Neural cell (in vitro differentiated cells): ENCODE measurements at regions not wholly inside any gene's neighbourhood (a gene's known extent, or its start where the extent isn't known, plus 50 kb on each side); places are given as distances from the start of the nearest gene placed in this dataset.

ENCODE experiments used
- H2AFZ ChIP-seq: fragments of 200-600, 300-800 bp; sonication (generic), shearing (Covaris generic); 2 replicates; pipeline ENCODE4 v1.6.0; 2014; ENCODE audit warnings: low read depth, mild to moderate bottlenecking, antibody characterized with exemption, low read length, moderate library complexity
- H3F3A ChIP-seq: fragments of 200-600 bp; shearing (Covaris generic); 2 replicates; pipeline ENCODE4 v1.6.1; 2016; ENCODE audit warnings: mild to moderate bottlenecking, moderate library complexity, mixed read lengths, antibody characterized with exemption, low read length; ENCODE audit not compliant: insufficient read depth, poor library complexity, severe bottlenecking
- H3K27ac ChIP-seq: fragments of 200-600, 300-800 bp; sonication (generic), shearing (Covaris generic); 2 replicates; pipeline ENCODE4 v1.5.1; 2014; ENCODE audit warnings: mild to moderate bottlenecking, low read length, moderate library complexity
- H3K27me3 ChIP-seq: fragments of 300-800, 200-600 bp; sonication (generic), shearing (Covaris generic); 2 replicates; pipeline ENCODE4 v1.6.0; 2014; ENCODE audit warnings: mild to moderate bottlenecking, low read depth, low read length, moderate library complexity; ENCODE audit not compliant: insufficient read depth
- H3K36me3 ChIP-seq: fragments of 300-800, 200-600 bp; sonication (generic), shearing (Covaris generic); 2 replicates; pipeline ENCODE4 v1.5.1; 2014; ENCODE audit warnings: mild to moderate bottlenecking, antibody characterized with exemption, low read length, moderate library complexity; ENCODE audit not compliant: insufficient read depth
- H3K4me2 ChIP-seq: fragments of 300-800, 200-600 bp; sonication (generic), shearing (Covaris generic); 2 replicates; pipeline ENCODE4 v1.6.0; 2014; ENCODE audit warnings: mild to moderate bottlenecking, low read length
- H3K4me3 ChIP-seq: fragments of 300-800, 200-600 bp; sonication (generic), shearing (Covaris generic); 2 replicates; pipeline ENCODE4 v1.5.1; 2014; ENCODE audit warnings: mild to moderate bottlenecking, low read length, moderate library complexity
- H3K79me2 ChIP-seq: fragments of 200-600 bp; shearing (Covaris generic); replicated peaks from 2 replicates; pipeline ENCODE4 v1.6.0; 2014; ENCODE audit warnings: mild to moderate bottlenecking, low read length, moderate library complexity; ENCODE audit not compliant: insufficient read depth
- H3K9ac ChIP-seq: fragments of 300-800, 200-600 bp; sonication (generic), shearing (Covaris generic); 2 replicates; pipeline ENCODE4 v1.6.1; 2016; ENCODE audit warnings: mild to moderate bottlenecking, low read length, mixed read lengths
- H3K9me2 ChIP-seq: fragments of 200-600 bp; shearing (Covaris generic); 2 replicates; pipeline ENCODE4 v1.6.1; 2016; ENCODE audit warnings: mild to moderate bottlenecking, low read length, mixed read lengths; ENCODE audit not compliant: insufficient read depth
- H3K9me3 ChIP-seq: fragments of 200-600, 300-800 bp; sonication (generic), shearing (Covaris generic); 2 replicates; pipeline ENCODE4 v1.6.1; 2016; ENCODE audit warnings: mild to moderate bottlenecking, mixed run types, low read length, moderate library complexity, mixed read lengths
- H4K20me1 ChIP-seq: fragments of 200-600 bp; shearing (Covaris generic); 2 replicates; pipeline ENCODE4 v1.6.1; 2016; ENCODE audit warnings: mild to moderate bottlenecking, mixed run types; ENCODE audit not compliant: insufficient read depth
- CTCF ChIP-seq: fragments of 450-650 bp; IDR thresholded peaks from 2 replicates; pipeline ENCODE4 v1.5.1; 2014; ENCODE audit warnings: antibody characterized with exemption, mild to moderate bottlenecking, moderate library complexity; ENCODE audit not compliant: poor library complexity, severe bottlenecking
- EP300 ChIP-seq: fragments of 450-650 bp; conservative IDR thresholded peaks from 2 replicates; pipeline ENCODE4 v1.6.1; 2014; ENCODE audit warnings: antibody characterized with exemption, mild to moderate bottlenecking, moderate library complexity; ENCODE audit not compliant: poor library complexity, severe bottlenecking
- EZH2 ChIP-seq: fragments of 200-600, 300-800 bp; shearing (Covaris generic), sonication (generic); IDR thresholded peaks from 2 replicates; pipeline ENCODE4 v1.6.1; 2014; ENCODE audit warnings: antibody characterized with exemption, low read length, borderline replicate concordance, mild to moderate bottlenecking; ENCODE audit not compliant: insufficient read depth, poor library complexity, severe bottlenecking
- MXI1 ChIP-seq: fragments of 450-650 bp; conservative IDR thresholded peaks from 2 replicates; pipeline ENCODE4 v1.6.1; 2014; ENCODE audit warnings: antibody characterized with exemption, mild to moderate bottlenecking; ENCODE audit not compliant: poor library complexity, severe bottlenecking
- POLR2AphosphoS5 ChIP-seq: IDR thresholded peaks from 2 replicates; pipeline ENCODE4 v1.6.1; 2012
- RAD21 ChIP-seq: fragments of 450-650 bp; conservative IDR thresholded peaks from 2 replicates; pipeline ENCODE4 v1.6.1; 2014; ENCODE audit warnings: antibody characterized with exemption, mild to moderate bottlenecking, moderate library complexity
- REST ChIP-seq: IDR thresholded peaks from 2 replicates; pipeline ENCODE4 v1.6.1; 2012; ENCODE audit warnings: borderline replicate concordance
- SMC3 ChIP-seq: fragments of 450-650 bp; conservative IDR thresholded peaks from 2 replicates; pipeline ENCODE4 v1.6.1; 2014; ENCODE audit warnings: antibody characterized with exemption, mild to moderate bottlenecking, moderate library complexity; ENCODE audit not compliant: poor library complexity
- TAF1 ChIP-seq: IDR thresholded peaks from 2 replicates; pipeline ENCODE4 v1.6.1; 2012; ENCODE audit warnings: low read depth

DNA sequence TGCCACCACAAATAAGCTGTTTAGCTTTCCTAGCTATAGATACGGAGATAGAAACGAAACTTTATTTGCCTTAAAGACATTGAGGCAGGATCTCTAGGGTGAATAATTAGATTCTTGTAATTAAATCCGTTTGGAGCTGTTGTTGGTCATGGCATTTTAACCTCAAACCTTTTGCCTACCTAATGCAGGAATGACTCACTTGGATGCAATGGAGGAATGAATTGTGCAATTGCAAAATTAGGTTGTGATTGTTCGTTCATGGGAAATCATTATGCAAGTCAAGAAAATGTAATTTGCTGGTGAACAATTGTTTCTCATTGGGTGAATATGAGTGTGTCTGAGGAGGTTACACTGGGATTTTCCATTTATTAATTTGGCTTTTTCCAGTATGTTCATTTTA lies 703.5 kb downstream of the GATA3 start:
- TF ChIP-seq EZH2 (no peak), POLR2AphosphoS5 (no peak), SMC3 (no peak), REST (no peak), MXI1 (no peak), TAF1 (no peak), RAD21 (no peak), CTCF (no peak), EP300 (no peak)
- H2AFZ ChIP-seq, result no peak overlapping the region
- H3K4me2 ChIP-seq, result no peak overlapping the region
- H3K9ac ChIP-seq, result no peak overlapping the region
- H3K9me2 ChIP-seq, result no peaks in the 10 kb centered on the region
- H3F3A ChIP-seq, result no peaks in the 10 kb centered on the region
- H3K79me2 ChIP-seq, result no peaks in the 10 kb centered on the region
- H4K20me1 ChIP-seq, result no peaks in the 10 kb centered on the region
- no peaks in the 10 kb centered on the region for H3K27me3 ChIP-seq
- no peak overlapping the region for H3K27ac ChIP-seq
- no peaks in the 10 kb centered on the region for H3K36me3 ChIP-seq
- no peaks in the 10 kb centered on the region for H3K9me3 ChIP-seq
- no peak overlapping the region for H3K4me3 ChIP-seq

- H3K79me2 ChIP-seq, result no peaks in the 10 kb centered on the region
- H3F3A ChIP-seq, result no peaks in the 10 kb centered on the region
- H3K4me2 ChIP-seq, result no peak overlapping the region
- H3K9me2 ChIP-seq, result no peaks in the 10 kb centered on the region
- no peaks in the 10 kb centered on the region for H3K27me3 ChIP-seq
- no peak overlapping the region for H3K27ac ChIP-seq
- TF ChIP-seq CTCF (no peak), TAF1 (no peak), EP300 (no peak), RAD21 (no peak), EZH2 (no peak), SMC3 (no peak)
- no peaks in the 10 kb centered on the region for H4K20me1 ChIP-seq
- H3K9ac ChIP-seq, result no peak overlapping the region
- H3K9me3 ChIP-seq, result no peaks in the 10 kb centered on the region
- no peak overlapping the region for H2AFZ ChIP-seq
- H3K36me3 ChIP-seq, result no peaks in the 10 kb centered on the region
- no peak overlapping the region for H3K4me3 ChIP-seq
Measured at GRCh38 chr10:8766899-8767298, 712.4 kb downstream of the GATA3 start.
